Smooth muscle cell (in vitro differentiated cells): ENCODE measurements at regions not wholly inside any gene's neighbourhood (a gene's known extent, or its start where the extent isn't known, plus 50 kb on each side); places are given as distances from the start of the nearest gene placed in this dataset.

ENCODE experiments used
- DNase-seq: peaks from one replicate; lab custom pipeline; 2025; ENCODE audit not compliant: unreplicated experiment; lab: John Stamatoyannopoulos, UW
- H2AFZ ChIP-seq: fragments of 200-600 bp; sonication (generic); 2 replicates; pipeline ENCODE4 v1.6.0; 2016; ENCODE audit warnings: antibody characterized with exemption, low read depth, mild to moderate bottlenecking
- H3F3A ChIP-seq: fragments of 200-600 bp; sonication (generic); 2 replicates; pipeline ENCODE4 v1.6.0; 2017; ENCODE audit warnings: antibody characterized with exemption, low read depth
- H3K27ac ChIP-seq: fragments of 200-600 bp; sonication (generic); 2 replicates; pipeline ENCODE4 v1.5.1; 2016; ENCODE audit warnings: low read depth, mild to moderate bottlenecking
- H3K27me3 ChIP-seq: fragments of 200-600 bp; sonication (generic); 2 replicates; pipeline ENCODE4 v1.6.1; 2016; ENCODE audit warnings: low read depth, mild to moderate bottlenecking
- H3K36me3 ChIP-seq: fragments of 200-600 bp; sonication (generic); 2 replicates; pipeline ENCODE4 v1.5.1; 2016; ENCODE audit warnings: low read depth
- H3K4me1 ChIP-seq: fragments of 200-600 bp; sonication (generic); 2 replicates; pipeline ENCODE4 v1.5.1; 2016; ENCODE audit warnings: low read depth
- H3K4me2 ChIP-seq: fragments of 200-600 bp; sonication (generic); 2 replicates; pipeline ENCODE4 v1.6.0; 2016; ENCODE audit warnings: mild to moderate bottlenecking
- H3K4me3 ChIP-seq: fragments of 200-600 bp; sonication (generic); 2 replicates; pipeline ENCODE4 v1.5.1; 2016; ENCODE audit warnings: mild to moderate bottlenecking
- H3K79me2 ChIP-seq: fragments of 200-600 bp; sonication (generic); 2 replicates; pipeline ENCODE4 v1.6.0; 2016; ENCODE audit warnings: low read depth, mild to moderate bottlenecking
- H3K9ac ChIP-seq: fragments of 200-600 bp; sonication (generic); 2 replicates; pipeline ENCODE4 v1.6.0; 2016; ENCODE audit warnings: low read depth
- H3K9me3 ChIP-seq: fragments of 200-600 bp; sonication (generic); replicated peaks from 2 replicates; pipeline ENCODE4 v1.5.1; 2016; ENCODE audit warnings: low read depth
- H4K20me1 ChIP-seq: fragments of 200-600 bp; sonication (generic); 2 replicates; pipeline ENCODE4 v1.6.0; 2016; ENCODE audit warnings: low read depth
- CTCF ChIP-seq: fragments of 200-600 bp; sonication (generic); IDR thresholded peaks from 2 replicates; pipeline ENCODE4 v1.5.1; 2017; ENCODE audit warnings: borderline replicate concordance, mild to moderate bottlenecking, antibody characterized with exemption; ENCODE audit not compliant: insufficient read depth, poor library complexity, severe bottlenecking
- WGBS: methylation state at CpG from one replicate; pipeline ENCODE4 v1.1.7; 2016; ENCODE audit warnings: low lambda C conversion rate; 5-methylcytosine and 5-hydroxymethylcytosine counted together

GRCh38 chr14:61213191-61213621 lies 67.9 kb downstream of the TMEM30B start:
- H3K4me3 ChIP-seq, result no peak overlapping the region
- peaks cover 4% of the 10 kb centered on the region for H3K4me1 ChIP-seq
- H3K9ac ChIP-seq, result no peak overlapping the region
- no peak for DNase-seq
- H3K27ac ChIP-seq, result peak overlapping the region; percentile 83
- H3K9me3 ChIP-seq, result no peaks in the 10 kb centered on the region
- H3K27me3 ChIP-seq, result no peaks in the 10 kb centered on the region
- H3K4me2 ChIP-seq, result peak overlapping the region; percentile 36
- H3K36me3 ChIP-seq, result no peaks in the 10 kb centered on the region
- H4K20me1 ChIP-seq, result no peaks in the 10 kb centered on the region
- no peaks in the 10 kb centered on the region for H3K79me2 ChIP-seq
- H3F3A ChIP-seq, result peaks cover 8% of the 10 kb centered on the region
- WGBS, result 54% methylated on average over 3 of the region's 3 CpGs
- no peak for TF ChIP-seq CTCF
- H2AFZ ChIP-seq, result no peak overlapping the region

- peak overlapping the region; percentile 83 for H3K27ac ChIP-seq
- DNase-seq, result no peak
Measured at GRCh38 chr14:61212546-61212945, 68.6 kb downstream of the TMEM30B start.

GRCh38 chr14:61211476-61212255 lies 69.5 kb downstream of the TMEM30B start:
- Histone ChIP-seq H3K4me3 (no peak overlapping the region), H3K79me2 (no peaks in the 10 kb centered on the region), H3K9ac (peak overlapping the region; percentile 67), H3F3A (peaks cover 8% of the 10 kb centered on the region), H3K4me2 (peak overlapping the region; percentile 36), H3K4me1 (peaks cover 4% of the 10 kb centered on the region), H2AFZ (no peak overlapping the region), H3K27ac (peak overlapping the region; percentile 83), H4K20me1 (no peaks in the 10 kb centered on the region), H3K36me3 (no peaks in the 10 kb centered on the region), H3K27me3 (no peaks in the 10 kb centered on the region), H3K9me3 (no peaks in the 10 kb centered on the region)
- no peak for TF ChIP-seq CTCF
- WGBS, result 38% methylated on average over 9 of the region's 9 CpGs
- no peak for DNase-seq

More at GRCh38 chr14:61212546-61212945, 68.6 kb downstream of the TMEM30B start:
- 13% methylated on average over 1 of the region's 1 CpG for WGBS
- H3K4me1 ChIP-seq, result peaks cover 4% of the 10 kb centered on the region
- H3K36me3 ChIP-seq, result no peaks in the 10 kb centered on the region
- no peak for TF ChIP-seq CTCF
- H3K9me3 ChIP-seq, result no peaks in the 10 kb centered on the region
- H3K4me2 ChIP-seq, result peak overlapping the region; percentile 36
- no peaks in the 10 kb centered on the region for H4K20me1 ChIP-seq
- no peak overlapping the region for H3K4me3 ChIP-seq
- no peak overlapping the region for H2AFZ ChIP-seq
- peak overlapping the region; percentile 67 for H3K9ac ChIP-seq
- H3K79me2 ChIP-seq, result no peaks in the 10 kb centered on the region
- no peaks in the 10 kb centered on the region for H3K27me3 ChIP-seq
- peaks cover 8% of the 10 kb centered on the region for H3F3A ChIP-seq
